SHP77 treated with DMSO at 0.1 percent for 48 hours (cell line): ENCODE measurements at regions not wholly inside any gene's neighbourhood (a gene's known extent, or its start where the extent isn't known, plus 50 kb on each side); places are given as distances from the start of the nearest gene placed in this dataset.

ENCODE experiments used
- DNase-seq: peaks from one replicate; lab custom pipeline; 2025; lab: John Stamatoyannopoulos, UW

GRCh38 chr5:165188556-165189175, 1683.2 kb downstream of the MAT2B start:
- no peak for DNase-seq

- no peak for DNase-seq
Observed at GRCh38 chr5:165196961-165197360, 1691.5 kb downstream of the MAT2B start.

GRCh38 chr5:165201369-165201768, 1696.0 kb downstream of the MAT2B start:
- no peak for DNase-seq

GRCh38 chr5:165201771-165202518, 1696.5 kb downstream of the MAT2B start:
- DNase-seq, result no peak

- no peak for DNase-seq
Observed at GRCh38 chr5:165202519-165202910, 1697.1 kb downstream of the MAT2B start.

- DNase-seq, result no peak
Observed at GRCh38 chr5:165209101-165209727, 1703.8 kb downstream of the MAT2B start.

DNA sequence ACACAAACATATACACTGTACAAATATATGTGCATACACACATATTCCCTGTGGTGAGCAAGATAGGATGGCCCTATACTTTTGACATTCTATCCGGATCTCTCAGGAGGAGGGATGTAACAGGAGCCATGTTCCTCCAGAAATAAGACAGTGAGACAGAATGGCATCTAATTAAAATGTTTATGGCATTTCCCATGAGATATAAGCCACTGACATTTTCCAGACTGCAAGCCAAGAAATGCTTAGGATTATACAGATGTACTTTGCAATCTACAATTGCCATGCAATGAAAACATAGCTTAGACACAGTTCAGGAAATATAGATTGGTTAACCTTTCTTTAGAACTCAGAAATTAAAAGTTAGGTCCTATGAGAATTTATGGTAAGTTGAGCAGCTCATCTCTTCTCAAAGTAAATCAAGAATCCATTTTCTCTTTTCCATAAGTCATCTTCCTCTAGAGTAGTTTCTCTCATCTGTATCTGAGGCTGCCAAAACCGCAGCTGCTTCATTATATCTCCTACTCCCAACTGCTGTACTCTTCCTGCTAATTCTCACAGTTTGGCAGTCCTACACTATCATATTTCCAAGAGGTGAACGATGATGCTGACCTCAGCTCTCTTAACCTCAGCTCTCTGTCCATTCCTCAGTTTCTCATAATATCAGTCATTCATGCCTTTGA, 1719.1 kb downstream of the MAT2B start:
- no peak for DNase-seq

DNA sequence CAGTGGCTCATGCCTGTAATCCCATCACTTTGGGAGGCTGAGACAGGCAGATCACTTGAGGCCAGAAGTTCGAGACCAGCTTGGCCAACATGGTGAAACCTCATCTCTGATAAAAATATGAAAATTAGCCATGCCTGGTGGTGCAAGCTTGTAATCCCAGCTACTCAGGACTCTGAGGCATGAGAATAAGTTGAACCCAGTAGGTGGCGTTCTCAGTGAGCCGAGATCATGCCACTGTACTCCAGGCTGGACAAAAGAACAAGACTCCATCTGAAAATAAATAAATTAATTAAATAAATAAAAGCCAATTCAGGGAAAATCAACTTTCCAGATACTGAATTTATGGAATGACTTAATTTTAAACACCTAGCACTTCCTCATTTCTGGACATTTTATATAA, 1722.1 kb downstream of the MAT2B start:
- DNase-seq, result no peak

GRCh38 chr5:165228184-165228583, 1722.8 kb downstream of the MAT2B start:
- DNase-seq, result no peak

- DNase-seq, result no peak
Observed at GRCh38 chr5:165231821-165232508, 1726.5 kb downstream of the MAT2B start.

DNA sequence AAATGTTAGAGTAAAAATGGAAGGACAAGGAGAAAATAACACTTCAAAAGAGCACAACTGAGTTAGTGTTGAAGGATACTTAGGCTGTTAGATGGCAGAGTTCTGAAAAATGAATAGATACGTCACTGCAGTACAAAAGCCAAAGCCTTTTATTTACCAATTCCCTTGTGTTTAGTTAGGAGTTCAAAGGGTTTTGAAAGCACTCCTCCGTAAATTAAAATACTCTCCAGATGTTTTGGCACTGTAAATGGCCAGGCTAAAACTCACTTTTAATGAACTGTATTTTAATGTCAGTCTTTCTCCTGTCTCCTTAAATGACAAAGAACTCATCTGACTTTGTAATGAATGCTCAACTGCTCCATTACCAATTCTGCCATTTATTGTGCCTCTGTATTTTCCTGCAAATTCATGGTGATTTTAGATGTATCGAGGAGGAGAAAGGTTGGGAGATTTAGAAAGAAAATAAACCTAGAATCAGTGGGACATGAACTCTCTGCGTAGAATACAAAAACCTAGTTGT, 1727.2 kb downstream of the MAT2B start:
- DNase-seq, result no peak

- no peak for DNase-seq
Observed at GRCh38 chr5:165241811-165242210, 1736.4 kb downstream of the MAT2B start.

DNA sequence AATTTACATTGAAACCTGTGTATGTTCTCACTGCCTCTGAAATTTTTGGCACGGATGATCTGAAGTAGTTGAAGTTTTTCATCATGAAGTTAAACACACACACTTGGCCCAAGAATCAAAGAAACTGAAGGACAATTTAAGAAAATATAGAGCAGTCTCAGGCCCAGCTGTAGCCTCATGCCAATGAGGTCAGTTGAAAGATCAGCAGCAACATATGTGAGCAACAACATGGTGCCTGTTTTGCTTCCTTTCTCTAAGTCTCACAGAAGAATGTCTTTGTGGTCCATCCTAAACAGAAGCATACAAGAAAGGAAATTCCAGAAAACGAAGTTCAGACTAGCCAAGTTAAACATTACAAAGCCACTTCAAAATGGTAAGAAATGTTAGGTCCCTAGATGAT, 1737.2 kb downstream of the MAT2B start:
- DNase-seq, result no peak

DNA sequence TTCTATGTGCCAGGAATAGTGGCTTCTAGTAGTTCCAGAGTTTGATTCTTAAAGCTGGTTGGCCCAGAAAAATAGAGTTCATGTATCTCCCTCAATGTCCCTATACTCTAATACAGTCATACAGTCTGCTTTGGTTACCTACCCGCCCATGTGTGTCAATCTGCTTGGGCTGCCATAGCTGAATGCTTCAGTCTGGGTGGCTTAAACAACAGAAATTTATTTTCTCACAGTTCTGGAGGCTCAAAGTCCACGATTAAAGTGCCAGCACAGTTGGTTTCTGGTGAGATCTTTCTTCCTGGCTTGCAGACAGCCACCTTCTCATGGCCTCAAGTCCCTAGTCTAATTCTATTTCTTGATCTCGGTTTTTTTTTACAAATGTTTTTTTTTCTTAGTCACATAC, 1739.0 kb downstream of the MAT2B start:
- DNase-seq, result no peak

DNA sequence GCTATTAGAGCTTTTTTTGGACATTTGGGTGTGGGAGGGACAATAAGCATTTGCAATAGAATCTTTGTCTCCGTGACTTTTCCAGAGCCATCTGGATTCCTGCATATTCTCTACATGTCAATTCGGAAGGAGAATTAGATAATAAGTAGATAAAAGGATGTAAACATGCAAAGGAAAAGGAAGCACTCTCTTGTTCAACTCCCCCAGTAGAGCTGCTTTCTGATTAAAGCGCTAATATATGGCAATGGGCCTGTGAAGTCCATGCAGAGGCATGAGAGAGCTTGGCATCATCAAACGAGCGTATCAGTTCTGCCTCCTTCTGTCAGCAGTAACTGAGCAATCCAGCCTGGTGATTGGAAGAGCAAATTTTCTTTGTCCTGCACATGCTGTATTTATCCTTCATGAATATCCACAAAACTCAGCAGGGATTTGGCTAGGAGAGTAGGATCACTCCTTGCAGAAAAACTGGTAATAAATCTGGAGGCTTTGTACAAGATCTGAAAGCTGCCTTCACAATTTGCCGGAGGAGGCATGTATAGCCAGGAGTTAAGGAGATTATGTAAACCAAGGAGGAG, 1752.9 kb downstream of the MAT2B start:
- DNase-seq, result no peak

DNA sequence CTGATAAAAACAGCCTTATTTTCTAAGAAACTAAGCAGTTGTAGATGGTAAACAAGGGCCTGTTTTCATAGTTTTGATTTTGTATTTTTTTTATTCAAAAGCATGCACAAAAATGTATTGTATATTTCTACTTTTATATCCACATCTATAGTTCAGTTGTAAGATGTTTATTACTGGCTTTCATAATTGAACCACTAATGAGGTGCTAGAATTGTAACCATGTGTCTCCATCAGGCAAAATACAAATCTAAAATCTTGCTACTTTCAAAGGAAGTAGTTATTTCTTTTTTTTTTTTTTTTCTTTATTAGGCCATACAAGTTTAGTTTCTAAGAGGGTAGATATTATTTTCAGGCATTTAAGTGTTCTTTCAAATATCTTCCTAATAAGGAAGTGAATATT, 1755.0 kb downstream of the MAT2B start:
- DNase-seq, result no peak

DNA sequence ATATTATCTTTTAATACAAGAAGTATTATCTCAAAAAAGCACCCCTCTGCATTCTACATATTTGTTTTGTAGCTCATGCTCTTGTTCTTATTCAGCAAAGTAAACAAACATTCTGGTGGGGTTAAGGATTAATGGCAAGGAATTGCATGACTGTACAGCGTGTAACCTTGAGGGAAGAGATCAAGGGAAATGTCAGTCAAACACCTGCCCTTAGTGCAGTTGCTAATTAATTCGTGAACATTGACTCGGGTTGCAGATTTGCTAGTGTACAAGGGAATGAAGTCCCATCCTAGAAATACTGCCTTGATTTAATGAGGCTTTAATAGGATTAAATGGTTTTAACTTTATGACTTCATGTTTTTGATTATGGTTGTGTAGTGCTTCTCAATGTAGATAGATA, 1758.1 kb downstream of the MAT2B start:
- DNase-seq, result no peak

GRCh38 chr5:165266939-165267338, 1761.5 kb downstream of the MAT2B start:
- DNase-seq, result no peak

- no peak for DNase-seq
Observed at GRCh38 chr5:165272436-165272835, 1767.0 kb downstream of the MAT2B start.

DNA sequence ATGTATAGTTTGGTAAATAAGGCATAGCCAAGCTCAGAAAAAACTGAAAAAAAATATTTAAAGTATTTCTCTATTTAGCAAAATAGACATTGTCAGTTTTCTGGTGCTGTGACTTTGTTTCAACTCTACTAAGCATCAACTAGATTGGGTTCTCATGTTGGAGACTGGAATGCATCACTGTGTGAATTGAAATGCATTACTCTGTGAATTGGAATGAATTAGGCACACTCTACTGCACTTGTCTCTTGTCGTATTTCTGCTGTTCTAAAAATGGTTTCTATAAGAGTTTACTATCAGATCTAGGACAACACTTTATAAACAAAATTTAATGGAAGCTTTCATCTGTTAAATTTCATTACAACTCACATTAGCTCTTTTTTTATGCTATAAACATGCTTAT, 1772.2 kb downstream of the MAT2B start:
- DNase-seq, result no peak

GRCh38 chr5:165282491-165282890, 1777.1 kb downstream of the MAT2B start:
- DNase-seq, result no peak

- no peak for DNase-seq
Observed at GRCh38 chr5:165286692-165287091, 1781.3 kb downstream of the MAT2B start.
